GM21360 (cell line): ENCODE measurements at regions not wholly inside any gene's neighbourhood (a gene's known extent, or its start where the extent isn't known, plus 50 kb on each side); places are given as distances from the start of the nearest gene placed in this dataset.
"Not testable (repeated sequence)": the region's sequence is repeated elsewhere in the genome, so short reads cannot be mapped to it uniquely, and the experiment has no call there.

ENCODE experiments used
- ATAC-seq: cut with Tn5 transposase; IDR thresholded peaks from one replicate; pipeline ENCODE4 v1.9.1; 2021; ENCODE audit warnings: mild to moderate bottlenecking, moderate library complexity; ENCODE audit not compliant: unreplicated experiment

GRCh38 chr2:56018267-56018666 is 94.7 kb upstream of the EFEMP1 start:
- ATAC-seq, result no peak

GRCh38 chr2:56021136-56021474 is 97.5 kb upstream of the EFEMP1 start:
- ATAC-seq, result no peak

- ATAC-seq, result no peak
Observed at GRCh38 chr2:56021579-56021978, 98.0 kb upstream of the EFEMP1 start.

GRCh38 chr2:56025469-56026193 is 102.0 kb upstream of the EFEMP1 start:
- ATAC-seq, result no peak

GRCh38 chr2:56026828-56027227 is 103.2 kb upstream of the EFEMP1 start:
- no peak for ATAC-seq

- ATAC-seq, result no peak
Observed at GRCh38 chr2:56030062-56030461, 106.5 kb upstream of the EFEMP1 start.

- no peak for ATAC-seq
Observed at GRCh38 chr2:56030901-56031300, 107.3 kb upstream of the EFEMP1 start.

- no peak for ATAC-seq
Observed at GRCh38 chr2:56034258-56034657, 110.7 kb upstream of the EFEMP1 start.

- ATAC-seq, result no peak
Observed at GRCh38 chr2:56040189-56040588, 116.6 kb upstream of the EFEMP1 start.

- no peak for ATAC-seq
Observed at GRCh38 chr2:56040834-56041233, 117.3 kb upstream of the EFEMP1 start.

- no peak for ATAC-seq
Observed at GRCh38 chr2:56047136-56047535, 123.6 kb upstream of the EFEMP1 start.

- no peak for ATAC-seq
Observed at GRCh38 chr2:56049233-56049845, 125.8 kb upstream of the EFEMP1 start.

GRCh38 chr2:56053679-56054078 is 130.1 kb upstream of the EFEMP1 start:
- no peak for ATAC-seq

- no peak for ATAC-seq
Observed at GRCh38 chr2:56055405-56055804, 128.4 kb upstream of the CCDC85A start.

- not testable (repeated sequence) for ATAC-seq
Observed at GRCh38 chr2:56061327-56061726, 122.5 kb upstream of the CCDC85A start.

GRCh38 chr2:56068746-56069145 is 115.0 kb upstream of the CCDC85A start:
- no peak for ATAC-seq

GRCh38 chr2:56077359-56077915 is 106.4 kb upstream of the CCDC85A start:
- no peak for ATAC-seq

- no peak for ATAC-seq
Observed at GRCh38 chr2:56082665-56083064, 101.1 kb upstream of the CCDC85A start.

GRCh38 chr2:56084111-56084901 is 99.5 kb upstream of the CCDC85A start:
- no peak for ATAC-seq

- no peak for ATAC-seq
Observed at GRCh38 chr2:56086336-56086735, 97.5 kb upstream of the CCDC85A start.

GRCh38 chr2:56088411-56088810 is 95.4 kb upstream of the CCDC85A start:
- ATAC-seq, result no peak

- no peak for ATAC-seq
Observed at GRCh38 chr2:56089931-56090330, 93.9 kb upstream of the CCDC85A start.
